ENCODE measurements at regions not wholly inside any gene's neighbourhood (a gene's known extent, or its start where the extent isn't known, plus 50 kb on each side); places are given as distances from the start of the nearest gene placed in this dataset.

- no peak overlapping the region for H3K27ac ChIP-seq
- no peak for TF ChIP-seq CTCF (conservative IDR thresholded peaks at IDR 0.05)
- TF ChIP-seq ZFX (IDR thresholded peaks at IDR 0.05) = no peak
These were observed 66.8 kb upstream of the SLC25A33 start for GRCh38 chr1:9472386-9473031.

DNA sequence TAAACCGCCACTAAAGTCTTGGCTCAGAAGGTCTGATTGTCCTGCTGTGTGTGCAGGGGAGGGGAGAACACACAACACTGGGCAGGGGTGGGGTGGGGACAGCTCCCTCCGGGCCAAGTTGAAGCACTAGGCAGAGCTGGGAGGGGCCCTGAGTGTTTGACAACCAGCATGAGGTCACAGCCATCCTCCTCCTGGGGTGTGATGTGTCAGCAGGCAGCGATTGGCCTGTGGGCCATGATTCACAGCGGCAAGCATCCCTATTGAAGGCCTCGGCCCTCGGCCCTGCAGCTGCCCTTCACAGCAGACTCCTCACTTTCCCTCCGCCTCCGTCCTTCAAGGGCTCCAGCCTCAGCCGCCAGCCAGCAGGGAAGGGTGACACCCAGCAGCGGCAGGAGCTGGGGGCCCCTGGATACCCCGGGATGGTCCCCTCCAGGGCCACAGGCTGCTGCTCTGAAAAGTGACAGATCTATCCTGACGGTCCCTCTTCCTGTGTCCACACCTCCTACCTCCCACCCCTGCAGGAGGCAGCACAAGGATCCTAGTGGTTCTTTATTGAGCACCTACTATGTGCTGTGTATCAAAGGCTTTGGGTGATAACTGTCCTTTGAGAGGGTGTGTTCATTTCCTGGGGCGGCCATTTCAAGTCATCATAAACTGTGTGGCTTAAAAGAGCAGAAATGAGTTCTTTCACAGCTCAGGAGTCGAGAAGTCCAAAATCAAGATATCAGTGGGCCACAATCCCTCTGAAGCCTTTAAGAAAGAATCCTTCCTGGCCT lies 66.0 kb upstream of the SLC25A33 start:
- TF ChIP-seq CTCF (conservative IDR thresholded peaks at IDR 0.05) (no peak), ZFX (IDR thresholded peaks at IDR 0.05) (no peak)
- no peak overlapping the region for H3K27ac ChIP-seq

GRCh38 chr1:9475061-9475627 lies 64.1 kb upstream of the SLC25A33 start:
- TF ChIP-seq ZFX (IDR thresholded peaks at IDR 0.05) (no peak), CTCF (conservative IDR thresholded peaks at IDR 0.05) (no peak)
- H3K27ac ChIP-seq = no peak overlapping the region

DNA sequence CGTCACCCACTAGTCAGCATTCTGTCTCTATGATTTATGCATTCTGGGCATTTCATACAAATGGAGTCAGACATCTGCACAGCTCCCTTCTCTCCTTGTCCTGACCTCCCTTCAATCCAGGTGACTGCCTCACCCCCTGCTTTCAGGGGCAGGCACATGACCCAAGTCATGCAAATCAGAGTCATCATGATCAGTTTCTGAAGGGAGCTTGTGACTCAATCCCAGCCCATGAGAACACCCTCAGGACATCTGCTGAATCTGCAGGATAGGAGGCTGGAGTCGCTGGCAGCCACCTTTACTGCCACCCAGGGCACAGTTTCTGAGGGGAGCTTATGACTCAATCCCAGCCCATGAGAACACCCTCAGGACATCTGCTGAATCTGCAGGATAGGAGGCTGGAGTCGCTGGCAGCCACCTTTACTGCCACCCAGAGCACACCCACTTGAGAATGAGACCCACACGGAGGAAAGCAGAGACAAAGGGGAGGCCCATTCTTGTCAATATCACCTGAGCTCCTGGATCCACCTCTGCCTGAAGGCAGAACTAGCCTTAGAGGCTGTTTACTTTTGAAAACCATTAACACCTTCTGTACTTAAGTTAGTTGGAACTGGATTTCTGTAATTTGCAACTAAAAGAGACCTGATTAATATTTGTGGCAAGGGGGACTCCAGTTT lies 62.3 kb upstream of the SLC25A33 start:
- no peak overlapping the region for H3K27ac ChIP-seq
- TF ChIP-seq ZFX (IDR thresholded peaks at IDR 0.05) = no peak
- TF ChIP-seq CTCF (conservative IDR thresholded peaks at IDR 0.05) = no peak

DNA sequence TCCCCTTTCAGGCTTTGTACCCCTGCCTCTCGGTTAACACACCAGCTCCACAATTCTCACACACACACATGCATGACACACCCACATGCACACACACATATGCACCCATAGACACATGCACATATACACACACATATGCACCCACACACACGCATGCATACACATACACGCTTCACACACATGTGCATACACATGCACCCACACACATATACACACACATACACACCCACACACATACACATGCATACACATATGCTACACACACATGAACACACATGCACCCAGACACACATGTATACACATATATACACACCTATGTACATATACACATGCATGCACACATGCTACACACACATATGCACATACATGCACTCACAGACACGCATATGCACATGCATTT lies 61.7 kb upstream of the SLC25A33 start:
- TF ChIP-seq ZFX (IDR thresholded peaks at IDR 0.05) (no peak), CTCF (conservative IDR thresholded peaks at IDR 0.05) (no peak)
- no peak overlapping the region for H3K27ac ChIP-seq

- no peak overlapping the region for H3K27ac ChIP-seq
- TF ChIP-seq CTCF (conservative IDR thresholded peaks at IDR 0.05) (no peak), ZFX (IDR thresholded peaks at IDR 0.05) (no peak)
These were observed 61.2 kb upstream of the SLC25A33 start for GRCh38 chr1:9478021-9478420.

- no peak for TF ChIP-seq CTCF (conservative IDR thresholded peaks at IDR 0.05)
- TF ChIP-seq ZFX (IDR thresholded peaks at IDR 0.05) = no peak
- no peak overlapping the region for H3K27ac ChIP-seq
These were observed 58.2 kb upstream of the SLC25A33 start for GRCh38 chr1:9481048-9481447.

Data from C4-2B (cell line).